CD4-positive, alpha-beta T cell treated with Interleukin-4 for 1 hour (primary cell): ENCODE measurements at regions not wholly inside any gene's neighbourhood (a gene's known extent, or its start where the extent isn't known, plus 50 kb on each side); places are given as distances from the start of the nearest gene placed in this dataset.
"Not testable (repeated sequence)": the region's sequence is repeated elsewhere in the genome, so short reads cannot be mapped to it uniquely, and the experiment has no call there.

ENCODE experiments used
- DNase-seq, 2 donors: peaks; one replicate each; pipeline ENCODE4 v3.0.0-alpha.2; 2020 to 2022

DNA sequence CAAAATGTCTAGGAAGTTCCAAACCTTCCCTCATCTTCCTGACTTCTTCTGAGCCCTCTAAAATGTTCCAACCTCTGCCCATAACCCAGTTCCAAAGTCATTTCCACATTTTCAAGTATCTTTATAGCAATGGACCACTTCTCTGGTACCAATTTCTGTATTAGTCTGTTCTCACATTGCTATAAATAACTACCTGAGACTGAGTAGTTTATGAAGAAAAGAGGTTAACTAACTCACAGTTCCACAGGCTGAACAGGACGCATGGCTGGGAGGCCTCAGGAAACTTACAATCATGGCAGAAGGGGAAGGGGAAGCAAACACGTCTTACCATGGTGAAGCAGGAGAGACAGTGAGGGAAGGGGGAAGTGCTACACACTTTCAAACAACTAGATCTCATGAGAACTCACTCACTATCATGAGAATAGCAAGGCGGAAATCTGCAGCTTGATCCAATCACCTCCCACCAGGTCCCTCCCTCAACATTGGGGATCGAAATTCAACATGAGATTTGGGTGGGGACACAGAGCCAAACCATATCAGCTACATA lies 213.2 kb upstream of the MGAT5 start:
- not testable (repeated sequence) for DNase-seq

GRCh38 chr2:134041877-134042276 lies 212.0 kb upstream of the MGAT5 start:
- no peak for DNase-seq

DNA sequence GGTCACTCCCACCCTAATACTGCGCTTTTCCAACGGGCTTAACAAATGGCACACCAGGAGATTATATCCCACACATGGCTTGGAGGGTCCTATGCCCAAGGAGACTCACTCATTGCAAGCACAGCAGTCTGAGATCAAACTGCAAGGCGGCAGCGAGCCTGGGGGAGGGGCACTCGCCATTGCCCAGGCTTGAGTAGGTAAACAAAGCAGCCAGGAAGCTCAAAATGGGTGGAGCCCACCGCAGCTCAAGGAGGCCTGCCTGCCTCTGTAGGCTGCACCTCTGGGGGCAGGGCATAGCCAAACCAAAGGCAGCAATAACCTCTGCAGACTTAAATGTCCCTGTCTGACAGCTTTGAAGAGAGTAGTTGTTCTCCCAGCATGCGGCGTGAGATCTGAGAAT lies 210.8 kb upstream of the MGAT5 start:
- DNase-seq = not testable (repeated sequence)

DNA sequence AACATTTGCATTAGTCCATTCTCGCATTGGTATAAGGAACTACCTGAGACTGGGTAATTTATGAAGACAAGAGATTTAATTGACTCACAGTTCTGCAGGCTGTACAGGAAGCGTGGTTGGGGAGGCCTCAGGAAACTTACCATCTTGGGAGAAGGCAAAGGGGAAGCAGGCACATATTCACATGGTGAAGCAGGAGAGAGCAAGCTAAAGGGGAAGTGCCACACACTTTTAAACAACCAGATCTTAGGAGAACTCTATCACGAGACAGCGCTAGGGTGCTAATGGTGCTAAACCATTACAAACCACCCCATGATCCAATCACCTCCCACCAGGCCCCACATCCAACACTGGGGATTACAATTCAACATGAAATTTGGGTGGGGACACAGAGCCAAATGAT lies 201.7 kb upstream of the MGAT5 start:
- DNase-seq = no peak

- DNase-seq = no peak
Measured at GRCh38 chr2:134056173-134056572, 197.7 kb upstream of the MGAT5 start.

- peak in 1 of 2 donors; percentile 40 for DNase-seq
Measured at GRCh38 chr2:134061066-134061465, 192.8 kb upstream of the MGAT5 start.

DNA sequence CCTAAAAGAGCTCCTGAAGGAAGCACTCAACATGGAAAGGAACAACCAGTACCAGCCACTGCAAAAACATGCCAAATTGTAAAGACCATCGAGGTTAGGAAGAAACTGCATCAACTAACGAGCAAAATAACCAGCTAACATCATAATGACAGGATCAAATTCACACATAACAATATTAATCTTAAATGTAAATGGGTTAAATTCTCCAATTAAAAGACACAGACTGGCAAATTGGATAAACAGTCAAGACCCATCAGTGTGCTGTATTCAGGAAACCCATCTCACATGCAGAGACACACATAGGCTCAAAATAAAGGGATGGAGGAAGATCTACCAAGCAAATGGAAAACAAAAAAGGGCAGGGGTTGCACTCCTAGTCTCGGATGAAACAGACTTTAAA lies 191.6 kb upstream of the MGAT5 start:
- not testable (repeated sequence) for DNase-seq

- not testable (repeated sequence) for DNase-seq
Measured at GRCh38 chr2:134063916-134064315, 190.0 kb upstream of the MGAT5 start.

- DNase-seq = no peak
Measured at GRCh38 chr2:134070281-134070741, 183.6 kb upstream of the MGAT5 start.

- no peak for DNase-seq
Measured at GRCh38 chr2:134072341-134072740, 181.5 kb upstream of the MGAT5 start.

- no peak for DNase-seq
Measured at GRCh38 chr2:134073023-134073422, 180.8 kb upstream of the MGAT5 start.

GRCh38 chr2:134074619-134075018 lies 179.3 kb upstream of the MGAT5 start:
- DNase-seq = no peak

DNA sequence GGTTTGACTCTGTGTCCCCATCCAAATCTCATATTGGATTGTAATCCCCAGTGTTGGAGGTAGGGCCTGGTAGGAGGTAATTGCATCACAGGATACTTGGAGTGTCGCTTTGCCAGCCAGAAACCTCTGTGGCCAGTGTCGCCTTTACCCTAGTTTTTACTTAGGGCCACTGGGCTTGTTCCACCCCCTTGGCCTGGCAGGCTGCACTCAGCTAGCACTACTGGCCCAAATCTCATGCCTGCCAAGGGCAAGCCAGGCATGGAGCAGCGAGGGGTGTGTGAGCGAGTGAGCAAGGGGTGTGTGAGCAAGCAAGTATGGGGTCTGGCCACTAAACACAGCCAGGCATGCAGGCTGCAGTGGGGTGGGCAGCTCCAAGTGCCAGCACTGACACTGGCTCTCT lies 178.7 kb upstream of the MGAT5 start:
- DNase-seq = no peak

- DNase-seq = no peak
Measured at GRCh38 chr2:134078354-134078753, 175.5 kb upstream of the MGAT5 start.

- peak in 1 of 2 donors; percentile 13 for DNase-seq
Measured at GRCh38 chr2:134079373-134079772, 174.5 kb upstream of the MGAT5 start.

- no peak for DNase-seq
Measured at GRCh38 chr2:134080386-134081089, 173.3 kb upstream of the MGAT5 start.

DNA sequence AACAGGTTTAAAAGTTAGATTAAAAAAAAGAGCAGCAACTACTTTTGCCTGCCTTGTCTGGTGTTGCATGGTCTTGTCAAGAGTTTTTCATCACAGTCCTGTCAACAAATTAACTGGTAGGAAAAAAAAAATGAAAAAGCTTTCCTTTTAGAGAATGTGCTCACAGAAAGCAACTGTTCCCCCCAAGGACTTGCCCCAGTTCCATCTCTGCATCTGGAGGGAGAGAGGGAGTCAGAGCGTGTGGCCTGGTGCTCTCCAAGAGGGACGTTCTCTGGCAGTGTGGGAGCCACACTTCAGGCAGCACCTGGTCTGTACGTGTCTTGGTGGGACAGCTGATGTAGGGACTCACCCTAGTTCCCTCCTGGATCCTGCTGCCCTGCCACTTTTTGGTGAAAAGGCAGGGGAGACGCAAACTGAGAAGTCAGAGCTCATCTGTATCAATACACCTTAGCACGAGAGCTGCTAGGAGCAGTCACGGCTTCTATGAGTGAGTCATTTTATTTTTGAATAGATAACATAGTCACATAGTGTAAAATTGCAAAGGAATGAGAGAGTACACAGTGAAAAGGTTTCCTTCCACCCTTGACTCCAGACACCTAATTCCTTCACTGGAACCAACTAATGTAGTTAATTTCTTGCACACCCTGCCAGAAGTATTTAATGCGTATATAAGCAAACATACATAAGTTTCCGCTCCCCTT lies 172.5 kb upstream of the MGAT5 start:
- DNase-seq = no peak

GRCh38 chr2:134083548-134083947 lies 170.3 kb upstream of the MGAT5 start:
- DNase-seq = no peak

DNA sequence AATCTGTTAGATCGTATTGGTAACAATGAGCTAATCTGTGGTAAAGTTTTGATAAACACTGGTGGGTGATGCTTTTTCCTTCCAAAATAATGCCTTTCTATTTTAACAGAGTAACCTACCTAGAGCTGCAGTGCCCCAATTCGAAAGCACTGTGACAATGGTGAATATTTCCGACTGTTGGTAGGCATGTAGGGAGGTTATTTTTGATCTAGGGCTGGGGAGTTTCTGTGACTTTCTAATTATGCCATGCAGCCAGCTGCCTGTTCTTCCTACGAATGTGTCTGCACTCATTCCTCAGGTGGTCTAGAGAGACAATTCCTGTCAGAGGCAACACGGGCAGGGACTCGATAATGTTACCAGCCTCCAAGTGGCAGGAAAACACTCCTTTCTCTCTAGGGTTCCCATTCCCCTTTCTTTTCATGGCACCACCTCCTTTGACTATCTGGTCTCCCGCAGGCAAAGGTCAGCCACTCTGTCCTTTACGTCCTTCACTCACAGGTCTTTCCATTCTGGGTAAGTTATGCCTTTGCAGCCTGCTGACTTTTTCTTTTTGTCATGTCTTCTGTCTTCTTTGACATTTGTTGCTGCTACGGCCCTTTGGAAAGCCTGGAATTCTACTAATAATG lies 167.2 kb upstream of the MGAT5 start:
- no peak for DNase-seq

- no peak for DNase-seq
Measured at GRCh38 chr2:134087371-134087921, 166.4 kb upstream of the MGAT5 start.

- DNase-seq = no peak
Measured at GRCh38 chr2:134089454-134089853, 164.4 kb upstream of the MGAT5 start.

- no peak for DNase-seq
Measured at GRCh38 chr2:134097740-134098139, 156.1 kb upstream of the MGAT5 start.

- no peak for DNase-seq
Measured at GRCh38 chr2:134098321-134098720, 155.6 kb upstream of the MGAT5 start.
